ENCODE measurements at regions not wholly inside any gene's neighbourhood (a gene's known extent, or its start where the extent isn't known, plus 50 kb on each side); places are given as distances from the start of the nearest gene placed in this dataset.

GRCh38 chr2:240295256-240296103, 140.0 kb upstream of the GPC1 start:
- peaks cover 5% of the 10 kb centered on the region; the same call in 1 of the 2 replicates for H3K4me1 ChIP-seq (ENCODE audit: insufficient read depth, low read length)
- H3K27me3 ChIP-seq (ENCODE audit: insufficient read depth, low read length): no peaks in the 10 kb centered on the region
- no peak overlapping the region for H3K27ac ChIP-seq (ENCODE audit: low read length)
- no peak overlapping the region for H3K4me3 ChIP-seq (ENCODE audit: low read length)
- no peaks in the 10 kb centered on the region for H3K36me3 ChIP-seq (ENCODE audit: insufficient read depth, low read depth, low read length)
- H3K9ac ChIP-seq (ENCODE audit: low read depth, low read length): no peak overlapping the region
- no peaks in the 10 kb centered on the region for H3K9me3 ChIP-seq (ENCODE audit: insufficient read depth, low read depth, low read length)

DNA sequence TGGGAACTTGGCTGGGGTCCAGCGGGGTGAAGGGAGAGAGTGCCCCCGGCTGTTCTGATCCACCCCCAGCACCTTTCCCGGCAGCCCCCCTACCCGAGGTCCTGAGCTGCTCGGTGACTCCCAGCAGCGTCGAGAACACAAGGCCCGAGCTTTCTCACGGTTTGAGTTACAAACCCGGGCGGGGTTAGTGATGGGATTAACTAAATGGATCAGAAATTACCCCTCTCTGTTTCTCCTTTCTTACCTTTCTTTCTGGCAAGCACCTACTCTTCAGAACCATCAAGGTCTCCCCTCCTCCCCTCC, 139.4 kb upstream of the GPC1 start:
- H3K27ac ChIP-seq (ENCODE audit: low read length): no peak overlapping the region
- H3K4me1 ChIP-seq (ENCODE audit: insufficient read depth, low read length): peaks cover 5% of the 10 kb centered on the region; the same call in 1 of the 2 replicates
- no peaks in the 10 kb centered on the region for H3K36me3 ChIP-seq (ENCODE audit: insufficient read depth, low read depth, low read length)
- no peak overlapping the region for H3K4me3 ChIP-seq (ENCODE audit: low read length)
- no peak overlapping the region for H3K9ac ChIP-seq (ENCODE audit: low read depth, low read length)
- no peaks in the 10 kb centered on the region for H3K27me3 ChIP-seq (ENCODE audit: insufficient read depth, low read length)
- H3K9me3 ChIP-seq (ENCODE audit: insufficient read depth, low read depth, low read length): no peaks in the 10 kb centered on the region

DNA sequence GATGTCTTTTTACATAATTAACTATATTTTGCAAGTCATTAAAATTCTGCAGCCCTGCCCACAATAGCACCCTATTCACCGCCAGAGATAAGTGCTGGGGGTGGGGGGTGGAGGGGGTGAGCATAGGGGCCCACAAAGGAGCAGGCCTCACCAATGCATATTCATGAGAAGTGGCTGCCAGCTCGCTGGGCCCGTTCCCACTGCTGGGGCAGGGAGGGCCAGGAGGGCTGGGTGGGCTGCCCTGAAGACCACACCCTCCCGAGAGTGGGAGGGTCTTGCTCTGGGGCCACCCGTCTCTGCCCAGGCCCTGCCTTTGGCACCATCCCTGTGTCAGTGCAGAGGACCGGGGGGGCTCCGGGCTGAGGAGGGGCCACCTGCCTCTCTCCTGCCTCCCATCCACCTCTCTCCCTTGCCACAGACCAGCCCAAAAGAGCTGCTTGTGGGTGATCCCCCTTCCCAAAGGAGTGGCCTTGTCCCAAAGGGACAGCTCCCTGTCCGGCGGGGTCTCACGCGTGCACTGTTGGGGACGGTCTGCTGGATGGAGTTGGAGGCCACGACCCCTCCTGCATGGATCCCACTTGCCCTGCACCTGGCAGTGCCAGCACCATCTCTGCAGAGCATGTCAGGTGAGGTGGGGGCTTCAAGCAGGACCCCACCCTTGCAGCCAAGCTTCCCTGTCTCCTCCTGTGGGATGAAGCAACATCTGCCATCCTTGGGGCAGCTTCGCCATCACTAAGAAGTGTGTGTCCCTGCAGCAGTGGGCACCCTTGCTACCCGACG, 138.8 kb upstream of the GPC1 start:
- Histone ChIP-seq H3K9me3 (ENCODE audit: insufficient read depth, low read depth, low read length) (no peaks in the 10 kb centered on the region), H3K27ac (ENCODE audit: low read length) (no peak overlapping the region), H3K27me3 (ENCODE audit: insufficient read depth, low read length) (no peaks in the 10 kb centered on the region), H3K4me1 (ENCODE audit: insufficient read depth, low read length) (peaks cover 3% of the 10 kb centered on the region; the same call in 1 of the 2 replicates), H3K4me3 (ENCODE audit: low read length) (no peak overlapping the region), H3K36me3 (ENCODE audit: insufficient read depth, low read depth, low read length) (no peaks in the 10 kb centered on the region), H3K9ac (ENCODE audit: low read depth, low read length) (no peak overlapping the region)

- H3K27ac ChIP-seq (ENCODE audit: low read length): no peak overlapping the region
- no peaks in the 10 kb centered on the region for H3K36me3 ChIP-seq (ENCODE audit: insufficient read depth, low read depth, low read length)
- H3K9ac ChIP-seq (ENCODE audit: low read depth, low read length): no peak overlapping the region
- H3K4me1 ChIP-seq (ENCODE audit: insufficient read depth, low read length): no peaks in the 10 kb centered on the region; the same call in 1 of the 2 replicates
- no peaks in the 10 kb centered on the region for H3K9me3 ChIP-seq (ENCODE audit: insufficient read depth, low read depth, low read length)
- no peaks in the 10 kb centered on the region for H3K27me3 ChIP-seq (ENCODE audit: insufficient read depth, low read length)
- H3K4me3 ChIP-seq (ENCODE audit: low read length): no peak overlapping the region
Observed at GRCh38 chr2:240297256-240298116, 138.0 kb upstream of the GPC1 start.

DNA sequence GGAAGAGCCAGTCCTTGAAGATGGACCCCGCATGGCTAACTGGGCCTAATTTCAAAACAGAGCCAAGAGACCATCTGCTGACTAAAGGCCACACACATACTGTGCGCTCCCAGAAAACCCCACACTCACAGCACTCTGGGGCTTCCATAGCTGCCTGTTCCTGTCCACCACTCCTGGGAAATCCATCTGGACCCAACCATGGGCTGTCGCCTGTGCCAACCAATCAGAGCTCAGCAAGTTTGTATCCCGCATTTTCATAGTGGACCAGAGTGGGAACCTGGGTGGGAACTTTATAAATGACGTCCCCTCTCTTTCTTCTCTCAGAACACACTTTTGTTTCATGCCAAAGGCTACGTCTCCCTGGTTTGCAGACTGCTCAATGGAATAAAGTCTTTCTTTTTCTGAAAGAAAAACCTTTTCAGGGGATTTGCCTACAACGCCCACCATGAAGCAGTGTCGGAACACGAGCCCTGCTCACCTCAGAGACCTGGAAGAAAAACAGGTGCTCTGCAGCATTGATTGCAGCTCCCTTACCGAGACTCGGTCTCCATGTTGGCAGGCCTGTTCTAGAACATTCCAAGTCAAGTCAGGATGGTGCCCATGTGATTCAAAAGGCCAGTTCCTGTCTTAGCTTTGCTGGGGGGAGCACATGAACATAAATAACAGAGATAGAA, 137.2 kb upstream of the GPC1 start:
- H3K36me3 ChIP-seq (ENCODE audit: insufficient read depth, low read depth, low read length): no peaks in the 10 kb centered on the region
- no peaks in the 10 kb centered on the region for H3K9me3 ChIP-seq (ENCODE audit: insufficient read depth, low read depth, low read length)
- no peak overlapping the region for H3K9ac ChIP-seq (ENCODE audit: low read depth, low read length)
- H3K4me3 ChIP-seq (ENCODE audit: low read length): no peak overlapping the region
- H3K4me1 ChIP-seq (ENCODE audit: insufficient read depth, low read length): no peaks in the 10 kb centered on the region
- no peaks in the 10 kb centered on the region for H3K27me3 ChIP-seq (ENCODE audit: insufficient read depth, low read length)
- H3K27ac ChIP-seq (ENCODE audit: low read length): no peak overlapping the region

DNA sequence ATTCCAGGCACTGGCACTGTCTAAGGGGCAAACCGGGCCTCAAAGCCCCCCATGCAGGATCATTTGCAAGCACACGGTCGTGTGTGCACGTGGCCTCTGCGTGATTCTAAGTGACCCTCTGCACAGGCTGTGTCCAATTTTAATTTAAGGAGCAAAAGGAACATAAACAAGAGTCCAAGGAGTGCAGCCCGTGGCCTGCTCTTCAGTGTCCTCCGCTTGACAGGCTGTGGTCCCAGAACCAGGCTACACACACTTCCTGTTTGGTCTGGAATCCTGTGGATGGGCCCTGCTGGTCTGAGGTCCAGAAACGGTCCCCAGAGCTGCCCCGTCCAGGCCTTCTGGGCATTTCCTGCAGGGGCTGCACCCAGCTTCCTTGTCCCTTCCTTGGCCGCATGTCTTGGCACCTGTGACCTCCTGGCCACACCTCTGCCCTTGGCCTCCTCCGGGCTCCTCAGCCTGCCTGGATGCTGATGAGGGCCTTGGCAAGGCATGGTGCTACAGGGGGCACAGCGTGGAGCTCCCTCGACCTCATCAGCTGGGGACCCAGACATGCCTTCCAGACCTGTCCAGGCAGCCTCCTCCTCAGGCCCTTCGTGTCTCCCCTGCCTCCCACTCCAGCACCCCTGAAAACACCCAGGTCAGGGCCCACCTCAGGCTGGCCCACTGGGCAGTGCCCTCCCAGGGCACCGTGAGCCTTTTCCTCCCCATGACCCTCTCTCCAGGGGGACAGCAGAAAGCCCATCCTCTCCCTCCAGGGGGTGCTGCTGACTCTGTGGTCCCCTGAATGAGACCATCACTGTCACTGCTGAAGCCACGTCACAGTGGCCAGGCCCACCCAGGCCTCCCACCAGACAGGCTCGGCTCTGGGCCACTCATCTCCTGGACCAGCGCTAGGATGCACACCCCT, 136.4 kb upstream of the GPC1 start:
- no peak overlapping the region for H3K9ac ChIP-seq (ENCODE audit: low read depth, low read length)
- no peak overlapping the region for H3K4me3 ChIP-seq (ENCODE audit: low read length)
- H3K4me1 ChIP-seq (ENCODE audit: insufficient read depth, low read length): no peaks in the 10 kb centered on the region
- no peak overlapping the region for H3K27ac ChIP-seq (ENCODE audit: low read length)
- H3K36me3 ChIP-seq (ENCODE audit: insufficient read depth, low read depth, low read length): no peaks in the 10 kb centered on the region
- no peaks in the 10 kb centered on the region for H3K9me3 ChIP-seq (ENCODE audit: insufficient read depth, low read depth, low read length)
- H3K27me3 ChIP-seq (ENCODE audit: insufficient read depth, low read length): no peaks in the 10 kb centered on the region

GRCh38 chr2:240299710-240300068, 135.8 kb upstream of the GPC1 start:
- Histone ChIP-seq H3K9ac (ENCODE audit: low read depth, low read length) (no peak overlapping the region), H3K27me3 (ENCODE audit: insufficient read depth, low read length) (no peaks in the 10 kb centered on the region)

GRCh38 chr2:240300261-240300821, 135.1 kb upstream of the GPC1 start:
- no peaks in the 10 kb centered on the region for H3K27me3 ChIP-seq (ENCODE audit: insufficient read depth, low read length)
- no peaks in the 10 kb centered on the region for H3K36me3 ChIP-seq (ENCODE audit: insufficient read depth, low read depth, low read length)
- H3K9me3 ChIP-seq (ENCODE audit: insufficient read depth, low read depth, low read length): no peaks in the 10 kb centered on the region
- H3K4me3 ChIP-seq (ENCODE audit: low read length): no peak overlapping the region
- H3K9ac ChIP-seq (ENCODE audit: low read depth, low read length): no peak overlapping the region
- no peak overlapping the region for H3K27ac ChIP-seq (ENCODE audit: low read length)
- H3K4me1 ChIP-seq (ENCODE audit: insufficient read depth, low read length): no peaks in the 10 kb centered on the region

More at GRCh38 chr2:240299710-240300068, 135.8 kb upstream of the GPC1 start:
- Histone ChIP-seq H3K27ac (ENCODE audit: low read length) (no peak overlapping the region), H3K9me3 (ENCODE audit: insufficient read depth, low read depth, low read length) (no peaks in the 10 kb centered on the region), H3K4me3 (ENCODE audit: low read length) (no peak overlapping the region), H3K36me3 (ENCODE audit: insufficient read depth, low read depth, low read length) (no peaks in the 10 kb centered on the region), H3K4me1 (ENCODE audit: insufficient read depth, low read length) (no peaks in the 10 kb centered on the region)

DNA sequence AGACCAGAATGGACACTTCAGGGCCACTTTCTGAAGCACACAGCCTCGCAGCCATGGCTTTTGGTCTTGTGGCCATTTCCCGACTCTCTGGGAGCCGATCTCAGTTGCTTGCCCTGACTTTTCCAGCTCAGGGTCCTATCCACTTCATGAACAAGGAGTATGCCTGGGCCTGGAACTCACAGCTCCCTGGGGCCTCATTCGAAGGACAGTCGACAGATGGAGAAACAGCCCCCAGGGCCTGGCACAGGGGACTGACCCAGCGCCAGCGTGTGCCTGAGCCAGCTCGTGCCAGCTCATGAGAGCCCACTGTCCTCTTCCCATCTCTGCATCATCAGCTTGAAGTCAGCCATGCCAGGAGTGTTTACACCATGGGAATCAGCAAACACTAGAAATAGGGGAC, 134.6 kb upstream of the GPC1 start:
- Histone ChIP-seq H3K9me3 (ENCODE audit: insufficient read depth, low read depth, low read length) (no peaks in the 10 kb centered on the region), H3K36me3 (ENCODE audit: insufficient read depth, low read depth, low read length) (no peaks in the 10 kb centered on the region), H3K4me1 (ENCODE audit: insufficient read depth, low read length) (no peaks in the 10 kb centered on the region), H3K27me3 (ENCODE audit: insufficient read depth, low read length) (no peaks in the 10 kb centered on the region), H3K4me3 (ENCODE audit: low read length) (no peak overlapping the region), H3K9ac (ENCODE audit: low read depth, low read length) (no peak overlapping the region), H3K27ac (ENCODE audit: low read length) (no peak overlapping the region)

- Histone ChIP-seq H3K9ac (ENCODE audit: low read depth, low read length) (no peak overlapping the region), H3K4me3 (ENCODE audit: low read length) (no peak overlapping the region), H3K36me3 (ENCODE audit: insufficient read depth, low read depth, low read length) (no peaks in the 10 kb centered on the region), H3K9me3 (ENCODE audit: insufficient read depth, low read depth, low read length) (no peaks in the 10 kb centered on the region), H3K27ac (ENCODE audit: low read length) (no peak overlapping the region), H3K27me3 (ENCODE audit: insufficient read depth, low read length) (no peaks in the 10 kb centered on the region), H3K4me1 (ENCODE audit: insufficient read depth, low read length) (no peaks in the 10 kb centered on the region)
Observed at GRCh38 chr2:240301256-240301795, 134.1 kb upstream of the GPC1 start.

Measured in iPS-20b (cell line).